Smooth muscle cell (in vitro differentiated cells): ENCODE measurements at regions not wholly inside any gene's neighbourhood (a gene's known extent, or its start where the extent isn't known, plus 50 kb on each side); places are given as distances from the start of the nearest gene placed in this dataset.

Experiments used
- DNase-seq: peaks from one replicate; lab custom pipeline; 2025; ENCODE audit not compliant: unreplicated experiment; lab: John Stamatoyannopoulos, UW
- H2AFZ ChIP-seq: fragments of 200-600 bp; sonication (generic); 2 replicates; pipeline ENCODE4 v1.6.0; 2016; ENCODE audit warnings: antibody characterized with exemption, low read depth, mild to moderate bottlenecking
- H3F3A ChIP-seq: fragments of 200-600 bp; sonication (generic); 2 replicates; pipeline ENCODE4 v1.6.0; 2017; ENCODE audit warnings: antibody characterized with exemption, low read depth
- H3K27ac ChIP-seq: fragments of 200-600 bp; sonication (generic); 2 replicates; pipeline ENCODE4 v1.5.1; 2016; ENCODE audit warnings: low read depth, mild to moderate bottlenecking
- H3K27me3 ChIP-seq: fragments of 200-600 bp; sonication (generic); 2 replicates; pipeline ENCODE4 v1.6.1; 2016; ENCODE audit warnings: low read depth, mild to moderate bottlenecking
- H3K36me3 ChIP-seq: fragments of 200-600 bp; sonication (generic); 2 replicates; pipeline ENCODE4 v1.5.1; 2016; ENCODE audit warnings: low read depth
- H3K4me1 ChIP-seq: fragments of 200-600 bp; sonication (generic); 2 replicates; pipeline ENCODE4 v1.5.1; 2016; ENCODE audit warnings: low read depth
- H3K4me2 ChIP-seq: fragments of 200-600 bp; sonication (generic); 2 replicates; pipeline ENCODE4 v1.6.0; 2016; ENCODE audit warnings: mild to moderate bottlenecking
- H3K4me3 ChIP-seq: fragments of 200-600 bp; sonication (generic); 2 replicates; pipeline ENCODE4 v1.5.1; 2016; ENCODE audit warnings: mild to moderate bottlenecking
- H3K79me2 ChIP-seq: fragments of 200-600 bp; sonication (generic); 2 replicates; pipeline ENCODE4 v1.6.0; 2016; ENCODE audit warnings: low read depth, mild to moderate bottlenecking
- H3K9ac ChIP-seq: fragments of 200-600 bp; sonication (generic); 2 replicates; pipeline ENCODE4 v1.6.0; 2016; ENCODE audit warnings: low read depth
- H3K9me3 ChIP-seq: fragments of 200-600 bp; sonication (generic); replicated peaks from 2 replicates; pipeline ENCODE4 v1.5.1; 2016; ENCODE audit warnings: low read depth
- H4K20me1 ChIP-seq: fragments of 200-600 bp; sonication (generic); 2 replicates; pipeline ENCODE4 v1.6.0; 2016; ENCODE audit warnings: low read depth
- WGBS: methylation state at CpG from one replicate; pipeline ENCODE4 v1.1.7; 2016; ENCODE audit warnings: low lambda C conversion rate; 5-methylcytosine and 5-hydroxymethylcytosine counted together
- TF ChIP-seq, protein P1 (sequence below): fragments of 200-600 bp; sonication (generic); IDR thresholded peaks from 2 replicates; pipeline ENCODE4 v1.5.1; 2017; ENCODE audit warnings: borderline replicate concordance, mild to moderate bottlenecking, antibody characterized with exemption; ENCODE audit not compliant: insufficient read depth, poor library complexity, severe bottlenecking

DNA sequence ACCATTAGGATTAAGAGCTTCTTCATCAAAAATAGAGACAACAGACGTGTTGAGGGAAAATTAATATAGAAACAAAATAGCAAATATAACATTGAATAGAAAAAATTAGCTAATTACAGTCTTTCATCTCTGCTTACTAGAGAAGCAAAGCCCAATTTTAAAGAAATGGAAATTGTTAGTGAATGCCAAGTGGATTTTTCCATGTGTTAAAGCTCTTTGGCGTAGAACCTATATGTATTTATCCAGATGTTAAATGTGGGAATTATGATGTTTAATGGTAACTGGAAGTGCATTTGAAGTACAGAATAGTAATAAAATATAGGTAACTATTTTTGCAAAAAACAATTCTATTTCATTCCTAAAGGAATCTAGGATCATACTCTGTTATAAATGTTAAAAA, 212.0 kb upstream of the COL3A1 start:
- Histone ChIP-seq H2AFZ (no peak overlapping the region), H3K27me3 (no peaks in the 10 kb centered on the region), H4K20me1 (no peaks in the 10 kb centered on the region), H3K9me3 (peaks cover 9% of the 10 kb centered on the region), H3K36me3 (peaks cover 12% of the 10 kb centered on the region), H3K79me2 (peaks cover 16% of the 10 kb centered on the region), H3K4me2 (no peak overlapping the region), H3K27ac (no peak overlapping the region), H3F3A (no peaks in the 10 kb centered on the region), H3K4me3 (no peak overlapping the region), H3K4me1 (no peaks in the 10 kb centered on the region), H3K9ac (no peak overlapping the region)
- WGBS: 97% methylated on average over 2 of the region's 2 CpGs
- no peak for DNase-seq
- TF ChIP-seq, protein P1, sequence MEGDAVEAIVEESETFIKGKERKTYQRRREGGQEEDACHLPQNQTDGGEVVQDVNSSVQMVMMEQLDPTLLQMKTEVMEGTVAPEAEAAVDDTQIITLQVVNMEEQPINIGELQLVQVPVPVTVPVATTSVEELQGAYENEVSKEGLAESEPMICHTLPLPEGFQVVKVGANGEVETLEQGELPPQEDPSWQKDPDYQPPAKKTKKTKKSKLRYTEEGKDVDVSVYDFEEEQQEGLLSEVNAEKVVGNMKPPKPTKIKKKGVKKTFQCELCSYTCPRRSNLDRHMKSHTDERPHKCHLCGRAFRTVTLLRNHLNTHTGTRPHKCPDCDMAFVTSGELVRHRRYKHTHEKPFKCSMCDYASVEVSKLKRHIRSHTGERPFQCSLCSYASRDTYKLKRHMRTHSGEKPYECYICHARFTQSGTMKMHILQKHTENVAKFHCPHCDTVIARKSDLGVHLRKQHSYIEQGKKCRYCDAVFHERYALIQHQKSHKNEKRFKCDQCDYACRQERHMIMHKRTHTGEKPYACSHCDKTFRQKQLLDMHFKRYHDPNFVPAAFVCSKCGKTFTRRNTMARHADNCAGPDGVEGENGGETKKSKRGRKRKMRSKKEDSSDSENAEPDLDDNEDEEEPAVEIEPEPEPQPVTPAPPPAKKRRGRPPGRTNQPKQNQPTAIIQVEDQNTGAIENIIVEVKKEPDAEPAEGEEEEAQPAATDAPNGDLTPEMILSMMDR: no peak

DNA sequence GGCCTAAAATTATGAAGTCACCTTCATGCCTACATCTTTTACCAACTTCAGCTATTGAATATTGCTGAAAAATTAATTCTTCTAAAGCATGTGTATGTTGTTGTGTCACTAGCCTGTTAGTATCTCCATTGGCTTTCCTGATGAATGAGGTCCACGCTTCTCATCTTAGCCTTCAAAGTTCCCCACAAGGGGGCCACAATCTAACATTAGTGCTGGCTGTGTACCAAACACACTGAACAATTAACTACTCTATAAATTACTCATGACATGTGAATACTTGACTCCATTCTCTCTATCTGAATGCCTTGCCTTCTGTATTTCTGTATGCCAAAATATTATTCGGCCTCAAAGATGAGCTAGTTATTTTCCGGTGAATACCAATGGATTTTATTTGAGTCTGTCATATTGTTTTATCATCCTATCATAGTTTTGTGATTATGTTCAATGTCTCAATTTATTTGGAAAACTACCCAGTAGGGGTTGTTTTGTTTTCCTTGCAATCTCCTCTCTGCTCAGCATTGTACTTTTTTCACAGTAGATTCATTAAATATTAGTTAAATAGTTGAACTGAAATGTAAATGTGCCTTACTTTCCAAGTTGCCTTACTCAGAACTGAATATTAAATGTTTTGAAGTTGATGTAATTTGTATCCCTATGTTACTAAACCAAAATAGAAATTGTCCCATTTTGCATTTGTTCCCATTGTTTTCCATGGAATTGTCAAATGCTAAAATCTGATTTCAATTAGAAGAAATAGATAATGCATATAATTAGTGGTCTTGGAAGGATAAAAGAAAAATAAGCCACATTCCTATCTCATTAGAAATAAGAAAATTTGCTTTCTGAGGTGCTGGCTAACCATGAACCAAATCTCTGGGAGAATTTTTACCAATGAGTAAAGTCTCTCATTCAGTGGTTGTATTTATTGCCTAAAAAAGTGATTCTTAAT, 208.4 kb upstream of the COL3A1 start:
- Histone ChIP-seq H3F3A (no peaks in the 10 kb centered on the region), H3K27ac (peak overlapping the region; percentile 67), H4K20me1 (no peaks in the 10 kb centered on the region), H3K9ac (peak overlapping the region; percentile 12), H3K79me2 (peaks cover 22% of the 10 kb centered on the region), H3K36me3 (no peaks in the 10 kb centered on the region), H3K27me3 (no peaks in the 10 kb centered on the region), H2AFZ (peak overlapping the region; percentile 20), H3K4me3 (no peak overlapping the region), H3K4me1 (no peaks in the 10 kb centered on the region), H3K4me2 (peak overlapping the region; percentile 66), H3K9me3 (no peaks in the 10 kb centered on the region)
- TF ChIP-seq, protein P1: peak; percentile 45
- WGBS: 66% methylated on average over 3 of the region's 3 CpGs
- DNase-seq: no peak

DNA sequence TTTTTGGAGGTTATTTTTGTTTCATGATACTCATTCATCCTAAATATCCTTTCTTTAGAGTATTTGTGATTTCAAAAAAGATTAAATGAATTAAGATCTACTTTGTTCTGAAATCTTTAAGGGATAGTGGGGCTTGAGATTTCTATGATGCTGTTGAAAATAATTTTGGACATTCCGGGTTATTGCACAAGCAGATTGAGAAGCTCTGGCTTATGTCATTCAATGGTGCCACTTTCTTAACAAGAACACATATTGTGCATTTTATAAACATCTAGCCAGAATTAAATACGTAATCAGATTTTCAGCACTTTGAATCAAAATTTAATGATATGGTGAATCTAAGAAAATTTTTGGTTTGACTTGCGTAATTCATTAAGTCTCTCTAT, 207.7 kb upstream of the COL3A1 start:
- Histone ChIP-seq H3K9me3 (no peaks in the 10 kb centered on the region), H3K4me3 (no peak overlapping the region), H3K27me3 (no peaks in the 10 kb centered on the region), H3K4me2 (peak overlapping the region; percentile 66), H3K79me2 (peaks cover 22% of the 10 kb centered on the region), H3K9ac (peak overlapping the region; percentile 12), H3K27ac (peak overlapping the region; percentile 67), H4K20me1 (no peaks in the 10 kb centered on the region), H3K36me3 (no peaks in the 10 kb centered on the region), H2AFZ (peak overlapping the region; percentile 20), H3F3A (no peaks in the 10 kb centered on the region), H3K4me1 (no peaks in the 10 kb centered on the region)
- no peak for DNase-seq
- WGBS: 73% methylated on average over 3 of the region's 3 CpGs
- TF ChIP-seq, protein P1: no peak

DNA sequence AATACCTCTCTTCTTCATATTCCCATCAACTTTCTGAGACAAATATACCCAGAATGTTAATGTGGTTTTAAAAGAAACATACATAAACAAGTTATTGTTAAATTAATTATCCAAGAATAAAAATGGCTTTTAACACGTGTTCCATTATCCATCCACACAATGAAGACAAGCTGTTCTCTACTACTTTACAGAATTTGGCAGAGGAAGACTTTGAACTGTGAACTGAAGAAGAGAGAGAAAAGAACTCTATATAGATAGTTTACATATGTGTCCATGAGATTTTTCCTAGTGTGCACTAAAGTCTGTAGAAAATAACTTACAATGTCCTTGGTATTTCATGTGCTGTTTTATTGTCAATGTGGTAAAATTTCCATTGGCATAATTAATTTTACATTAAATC, 207.0 kb upstream of the COL3A1 start:
- no peak for DNase-seq
- TF ChIP-seq, protein P1: no peak
- H3K4me2 ChIP-seq: no peak overlapping the region
- H3K27me3 ChIP-seq: no peaks in the 10 kb centered on the region
- H3K9ac ChIP-seq: no peak overlapping the region
- H3K9me3 ChIP-seq: no peaks in the 10 kb centered on the region
- no peaks in the 10 kb centered on the region for H3K4me1 ChIP-seq
- peak overlapping the region; percentile 67 for H3K27ac ChIP-seq
- no peaks in the 10 kb centered on the region for H3K36me3 ChIP-seq
- peaks cover 22% of the 10 kb centered on the region for H3K79me2 ChIP-seq
- 92% methylated on average over 1 of the region's 1 CpG for WGBS
- no peaks in the 10 kb centered on the region for H4K20me1 ChIP-seq
- H3F3A ChIP-seq: no peaks in the 10 kb centered on the region
- no peak overlapping the region for H3K4me3 ChIP-seq
- H2AFZ ChIP-seq: peak overlapping the region; percentile 20
